ENCODE measurements at regions not wholly inside any gene's neighbourhood (a gene's known extent, or its start where the extent isn't known, plus 50 kb on each side); places are given as distances from the start of the nearest gene placed in this dataset.

DNA sequence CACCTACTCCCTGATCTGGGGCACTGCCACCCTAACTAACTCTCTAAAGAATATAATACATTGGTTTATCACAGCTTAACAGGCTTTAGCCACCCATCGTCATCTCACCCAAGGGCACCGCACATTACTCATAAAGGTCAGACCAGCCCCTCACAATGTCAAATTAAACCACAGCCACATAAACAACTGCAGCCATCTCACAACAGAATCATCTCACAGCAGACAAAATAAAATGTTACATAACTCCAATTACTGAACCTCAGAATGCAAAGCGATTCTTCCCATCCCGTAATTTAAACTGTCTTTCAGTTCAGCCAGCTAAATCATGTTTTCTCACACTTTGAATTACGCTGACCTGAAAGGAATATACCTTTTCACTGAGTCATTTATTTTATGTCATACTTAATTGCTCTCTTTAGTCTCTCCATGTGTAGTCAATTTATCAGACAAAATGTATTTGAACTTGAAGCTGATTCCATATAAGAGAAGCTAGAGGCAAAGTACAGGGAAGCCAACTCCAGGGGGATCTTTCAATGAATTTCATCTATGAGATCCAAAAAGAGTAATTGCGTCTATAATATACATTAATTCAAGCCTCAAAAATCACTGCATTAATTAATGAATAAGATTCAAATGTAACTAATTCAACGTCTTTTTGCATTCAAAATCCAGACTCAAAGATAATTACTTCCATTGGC, 96.9 kb upstream of the NEBL start:
- H3K27me3 Mint-ChIP-seq (ENCODE audit: low read depth), result no peaks in the 10 kb centered on the region
- no peaks in the 10 kb centered on the region for H3K36me3 Mint-ChIP-seq
- TF ChIP-seq, protein P1, sequence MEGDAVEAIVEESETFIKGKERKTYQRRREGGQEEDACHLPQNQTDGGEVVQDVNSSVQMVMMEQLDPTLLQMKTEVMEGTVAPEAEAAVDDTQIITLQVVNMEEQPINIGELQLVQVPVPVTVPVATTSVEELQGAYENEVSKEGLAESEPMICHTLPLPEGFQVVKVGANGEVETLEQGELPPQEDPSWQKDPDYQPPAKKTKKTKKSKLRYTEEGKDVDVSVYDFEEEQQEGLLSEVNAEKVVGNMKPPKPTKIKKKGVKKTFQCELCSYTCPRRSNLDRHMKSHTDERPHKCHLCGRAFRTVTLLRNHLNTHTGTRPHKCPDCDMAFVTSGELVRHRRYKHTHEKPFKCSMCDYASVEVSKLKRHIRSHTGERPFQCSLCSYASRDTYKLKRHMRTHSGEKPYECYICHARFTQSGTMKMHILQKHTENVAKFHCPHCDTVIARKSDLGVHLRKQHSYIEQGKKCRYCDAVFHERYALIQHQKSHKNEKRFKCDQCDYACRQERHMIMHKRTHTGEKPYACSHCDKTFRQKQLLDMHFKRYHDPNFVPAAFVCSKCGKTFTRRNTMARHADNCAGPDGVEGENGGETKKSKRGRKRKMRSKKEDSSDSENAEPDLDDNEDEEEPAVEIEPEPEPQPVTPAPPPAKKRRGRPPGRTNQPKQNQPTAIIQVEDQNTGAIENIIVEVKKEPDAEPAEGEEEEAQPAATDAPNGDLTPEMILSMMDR (IDR thresholded peaks at IDR 0.05; ENCODE audit: unreplicated experiment), result no peak
- no peaks in the 10 kb centered on the region for H3K9me3 Mint-ChIP-seq
- DNase-seq (ENCODE audit: low spot score in 2 of 2, unreplicated experiment in 2 of 2), result no peak
- H3K27ac Mint-ChIP-seq, result no peak overlapping the region
- H3K4me3 Mint-ChIP-seq, result no peak overlapping the region
- H3K4me1 Mint-ChIP-seq, result peaks cover 39% of the 10 kb centered on the region

DNA sequence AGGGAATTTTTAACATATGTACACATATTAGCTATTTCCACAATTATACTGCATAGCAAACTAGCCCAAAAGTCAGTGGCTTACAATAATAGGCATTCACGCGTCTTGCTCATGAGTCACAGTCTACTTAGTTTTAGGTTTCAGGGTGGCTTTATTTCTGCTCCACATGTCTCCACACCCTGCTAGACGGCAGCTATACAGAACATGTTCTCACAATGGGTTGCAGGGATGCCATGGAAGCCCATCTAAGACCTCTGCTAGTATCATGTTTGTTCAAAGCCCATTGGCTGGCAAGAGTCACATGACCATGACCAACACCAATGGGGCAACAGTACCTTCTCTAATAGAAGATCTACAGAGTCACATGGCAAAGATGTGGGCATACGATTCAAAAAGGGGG, 96.3 kb upstream of the NEBL start:
- peaks cover 4% of the 10 kb centered on the region for H3K9me3 Mint-ChIP-seq
- peaks cover 3% of the 10 kb centered on the region for H3K36me3 Mint-ChIP-seq
- no peak overlapping the region for H3K27ac Mint-ChIP-seq
- no peaks in the 10 kb centered on the region for H3K27me3 Mint-ChIP-seq (ENCODE audit: low read depth)
- no peak overlapping the region for H3K4me3 Mint-ChIP-seq
- DNase-seq (ENCODE audit: low spot score in 2 of 2, unreplicated experiment in 2 of 2), result no peak
- H3K4me1 Mint-ChIP-seq, result peaks cover 39% of the 10 kb centered on the region
- TF ChIP-seq, protein P1 (IDR thresholded peaks at IDR 0.05; ENCODE audit: unreplicated experiment), result no peak

DNA sequence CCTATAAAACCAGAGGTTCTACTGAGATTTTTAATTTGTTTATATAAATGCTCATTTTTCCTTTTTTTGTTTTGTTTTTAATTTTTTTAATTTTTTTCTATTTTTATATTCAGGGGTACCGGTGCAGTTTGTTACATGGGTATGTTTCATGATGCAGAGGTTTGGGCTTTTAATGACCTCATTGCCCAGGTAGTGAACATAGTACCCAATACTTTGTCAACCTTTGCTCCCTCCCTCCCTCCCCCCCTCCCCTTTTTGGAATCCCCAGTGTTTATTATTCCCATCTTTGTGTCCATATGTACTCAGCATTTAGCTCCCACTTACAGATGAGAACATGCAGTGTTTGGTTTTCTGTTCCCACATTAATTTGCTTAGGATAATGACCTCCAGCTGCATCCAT, 94.4 kb upstream of the NEBL start:
- Mint-ChIP-seq H3K9me3 (peaks cover 11% of the 10 kb centered on the region), H3K4me1 (peaks cover 34% of the 10 kb centered on the region), H3K27ac (no peak overlapping the region), H3K4me3 (no peak overlapping the region), H3K27me3 (ENCODE audit: low read depth) (no peaks in the 10 kb centered on the region), H3K36me3 (peaks cover 5% of the 10 kb centered on the region)
- DNase-seq (ENCODE audit: low spot score in 2 of 2, unreplicated experiment in 2 of 2), result no peak
- TF ChIP-seq, protein P1 (IDR thresholded peaks at IDR 0.05; ENCODE audit: unreplicated experiment), result no peak

DNA sequence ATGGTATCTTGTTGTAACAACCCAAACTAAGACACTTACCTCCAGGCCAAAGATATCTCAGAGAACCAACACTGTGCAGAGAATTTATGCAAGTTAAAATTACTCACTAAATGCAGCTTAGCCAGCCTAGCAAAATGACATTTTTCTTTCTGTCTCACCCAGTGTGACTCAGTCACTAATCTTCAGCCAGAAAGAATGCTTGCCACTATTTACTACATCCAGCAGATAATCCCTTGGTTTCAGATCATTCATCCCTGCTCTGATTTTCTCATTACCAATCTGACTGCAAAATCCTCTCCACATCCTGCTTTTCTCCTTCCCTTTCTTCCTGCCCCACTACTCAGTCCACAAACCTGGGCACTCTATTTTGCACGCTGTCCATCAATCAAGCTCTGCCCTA, 93.5 kb upstream of the NEBL start:
- H3K27ac Mint-ChIP-seq, result peak overlapping the region; percentile 14

DNA sequence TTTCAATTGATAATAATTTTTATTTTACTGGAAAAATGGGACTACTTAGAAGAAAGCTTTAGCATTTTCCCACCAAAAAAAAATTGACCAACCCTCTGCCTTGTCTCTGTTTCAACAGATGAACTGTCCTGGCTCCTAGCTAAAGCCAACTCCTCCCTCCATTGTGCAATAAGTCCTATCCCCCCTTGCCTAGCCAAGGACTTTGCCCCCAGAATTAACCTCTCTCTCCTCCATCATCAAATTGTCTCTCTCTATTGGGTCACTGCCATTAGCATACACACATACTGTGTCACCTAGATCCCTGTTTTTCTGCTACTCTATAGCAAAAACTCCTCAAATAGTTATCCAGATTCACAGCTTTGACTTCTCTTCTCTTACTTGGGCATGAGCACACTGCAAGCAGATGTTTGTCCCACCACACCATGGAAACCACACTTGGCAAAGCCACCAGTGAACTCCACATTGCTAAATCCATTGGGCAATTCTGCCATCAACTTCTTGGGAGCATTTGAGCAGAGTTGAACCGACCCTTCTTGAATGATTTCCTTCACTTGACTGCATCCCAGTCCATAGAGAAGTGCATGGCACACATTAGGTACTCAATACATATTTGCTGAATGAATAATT, 91.4 kb upstream of the NEBL start:
- DNase-seq (ENCODE audit: low spot score in 2 of 2, unreplicated experiment in 2 of 2), result no peak
- Mint-ChIP-seq H3K4me3 (no peak overlapping the region), H3K4me1 (peaks cover 9% of the 10 kb centered on the region), H3K27me3 (ENCODE audit: low read depth) (no peaks in the 10 kb centered on the region), H3K36me3 (peaks cover 5% of the 10 kb centered on the region), H3K27ac (no peak overlapping the region), H3K9me3 (peaks cover 11% of the 10 kb centered on the region)
- TF ChIP-seq, protein P1 (IDR thresholded peaks at IDR 0.05; ENCODE audit: unreplicated experiment), result no peak

More for the DNA sequence above, 93.5 kb upstream of the NEBL start:
- Mint-ChIP-seq H3K9me3 (peaks cover 11% of the 10 kb centered on the region), H3K27me3 (ENCODE audit: low read depth) (no peaks in the 10 kb centered on the region), H3K36me3 (peaks cover 5% of the 10 kb centered on the region), H3K4me3 (no peak overlapping the region), H3K4me1 (peaks cover 26% of the 10 kb centered on the region)
- TF ChIP-seq, protein P1 (IDR thresholded peaks at IDR 0.05; ENCODE audit: unreplicated experiment), result no peak
- DNase-seq (ENCODE audit: low spot score in 2 of 2, unreplicated experiment in 2 of 2), result no peak
